ENCODE measurements at regions not wholly inside any gene's neighbourhood (a gene's known extent, or its start where the extent isn't known, plus 50 kb on each side); places are given as distances from the start of the nearest gene placed in this dataset.

DNA sequence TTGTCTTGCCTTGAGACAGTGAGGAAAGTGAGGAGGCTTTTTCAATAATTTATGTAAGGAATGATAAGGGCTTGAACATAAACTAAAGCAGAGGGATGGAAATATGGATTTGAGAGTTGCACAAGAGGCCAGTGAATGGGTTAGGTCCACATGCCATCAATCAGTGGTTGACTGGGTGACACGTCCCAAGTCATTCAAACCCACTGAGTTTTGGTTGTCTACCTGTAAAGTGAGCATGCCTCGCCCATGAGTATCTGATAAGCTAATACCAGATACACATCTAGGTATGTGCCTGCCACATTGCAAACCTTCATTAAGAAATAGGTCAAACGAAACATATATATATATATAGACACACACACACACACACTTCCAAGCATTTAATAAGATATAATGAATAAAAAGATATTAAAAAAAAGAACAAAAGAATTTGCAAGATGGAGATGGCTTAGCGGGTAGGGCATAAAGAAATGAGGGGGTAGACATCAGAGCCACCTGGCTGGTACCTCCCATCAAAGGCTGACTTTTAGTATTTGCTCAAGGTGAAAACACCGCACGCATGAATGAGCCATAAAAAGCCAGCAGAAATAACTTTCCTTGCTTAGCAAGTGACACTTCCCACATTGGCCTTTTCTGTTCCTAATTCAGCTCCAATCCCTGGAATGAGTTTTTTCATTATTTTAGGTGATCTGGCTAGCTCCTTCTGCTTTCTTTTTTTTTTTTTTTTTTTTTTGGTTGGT, 109.1 kb upstream of the GGTLC1 start:
- no peak for DNase-seq

DNA sequence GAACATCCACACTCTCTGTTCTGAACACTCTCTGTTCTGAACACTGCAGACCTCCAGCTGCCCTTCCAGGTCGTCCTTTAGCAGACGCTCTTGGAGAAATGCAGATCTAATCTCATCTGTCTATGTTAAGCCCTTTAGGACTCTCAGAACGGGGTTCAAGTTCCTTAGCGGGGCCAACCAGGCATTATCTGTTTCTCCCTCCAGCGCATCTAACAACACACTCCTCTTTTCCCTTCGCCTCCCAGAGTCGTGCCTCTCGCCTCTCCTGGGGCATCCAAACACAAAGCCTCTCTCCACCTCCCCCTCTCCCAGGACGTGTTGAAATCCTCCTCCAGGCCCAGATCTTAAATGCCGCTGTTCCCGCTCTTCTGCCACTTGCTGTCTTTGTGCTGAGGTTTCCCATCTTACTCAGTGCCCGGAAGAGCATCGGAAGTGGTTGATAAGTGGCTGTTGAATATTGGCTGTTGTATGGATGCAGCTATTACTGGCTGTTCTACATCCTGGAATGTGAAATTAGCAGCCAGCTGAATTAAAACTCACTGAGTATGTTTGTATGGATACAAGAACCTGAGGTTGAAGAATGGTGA, 108.4 kb upstream of the GGTLC1 start:
- no peak for DNase-seq

DNA sequence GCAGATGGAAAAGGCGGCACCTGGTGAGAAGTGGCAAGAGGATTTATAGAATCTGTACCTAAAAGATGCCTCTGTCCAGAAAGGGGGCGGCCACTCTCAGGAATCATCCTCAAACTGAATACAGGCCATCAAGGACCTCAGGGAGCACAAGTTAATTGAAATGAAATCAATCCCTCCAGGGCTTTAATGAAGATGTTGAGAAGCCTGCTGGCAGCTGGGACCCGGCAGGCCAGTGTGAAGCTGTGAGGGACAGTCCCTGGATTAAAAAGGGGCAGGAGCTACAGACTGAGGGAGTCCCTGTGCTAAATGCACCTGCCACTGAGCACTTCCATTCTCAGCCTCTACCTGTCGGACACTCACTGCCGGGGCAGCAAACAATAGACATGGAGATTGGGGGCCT, 107.7 kb upstream of the GGTLC1 start:
- DNase-seq = no peak

DNA sequence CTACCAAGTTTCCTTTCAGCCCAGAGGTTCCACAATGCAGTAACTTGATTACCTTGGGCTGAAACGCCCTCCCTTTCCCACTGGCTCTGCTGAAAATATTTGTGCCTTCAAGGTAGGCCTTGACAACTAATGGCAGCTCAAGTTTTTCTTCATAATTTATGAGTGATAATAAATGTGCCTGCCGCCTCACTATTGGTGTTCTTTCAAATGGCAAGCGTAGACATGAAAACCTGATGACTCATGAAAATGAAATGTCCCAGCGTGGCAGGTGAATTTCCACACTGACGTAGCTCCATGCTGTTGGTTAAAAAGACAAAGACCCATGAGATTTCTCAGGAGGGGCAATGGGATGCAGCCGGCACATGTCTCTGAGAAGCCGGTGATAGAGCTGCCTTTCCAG, 107.2 kb upstream of the GGTLC1 start:
- no peak for DNase-seq

DNA sequence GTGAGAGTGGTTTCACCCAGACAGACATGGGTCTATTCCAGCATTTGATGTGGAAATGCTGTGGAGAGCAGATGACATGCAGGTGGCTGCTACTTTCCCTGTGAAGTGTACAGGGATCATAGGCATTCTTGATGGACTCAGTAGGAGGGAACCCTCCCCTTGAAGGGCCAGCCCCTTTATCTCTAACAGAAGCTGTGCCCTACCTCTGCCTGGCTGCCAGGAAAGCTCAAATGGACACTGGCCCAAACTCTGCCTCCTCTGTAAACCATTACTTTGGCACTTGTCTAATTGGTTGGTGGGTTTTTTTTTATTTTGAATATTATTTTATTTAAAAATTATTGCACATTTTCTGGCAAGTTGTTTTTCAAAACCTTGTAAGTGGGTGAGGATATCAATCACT, 106.7 kb upstream of the GGTLC1 start:
- no peak for DNase-seq

DNA sequence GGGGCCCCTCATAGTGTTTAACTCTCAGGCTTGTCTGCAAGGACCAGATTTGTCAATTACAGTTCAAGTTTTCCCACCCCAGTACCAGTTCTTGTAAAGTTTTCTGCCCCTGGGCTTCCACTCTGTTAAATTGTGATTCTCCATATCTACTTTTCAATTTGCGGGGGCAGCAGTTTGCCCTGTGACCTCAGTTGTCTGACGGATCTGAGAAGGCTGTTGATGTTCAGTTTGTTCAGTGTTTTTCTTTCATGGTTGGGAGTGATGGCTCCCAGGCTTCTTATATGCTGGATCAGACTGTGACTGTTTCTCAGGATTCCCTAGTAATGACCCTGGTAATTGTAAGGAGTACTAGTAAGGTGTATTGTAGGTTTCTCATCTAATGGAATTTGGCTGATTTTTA, 101.0 kb upstream of the GGTLC1 start:
- no peak for DNase-seq

DNA sequence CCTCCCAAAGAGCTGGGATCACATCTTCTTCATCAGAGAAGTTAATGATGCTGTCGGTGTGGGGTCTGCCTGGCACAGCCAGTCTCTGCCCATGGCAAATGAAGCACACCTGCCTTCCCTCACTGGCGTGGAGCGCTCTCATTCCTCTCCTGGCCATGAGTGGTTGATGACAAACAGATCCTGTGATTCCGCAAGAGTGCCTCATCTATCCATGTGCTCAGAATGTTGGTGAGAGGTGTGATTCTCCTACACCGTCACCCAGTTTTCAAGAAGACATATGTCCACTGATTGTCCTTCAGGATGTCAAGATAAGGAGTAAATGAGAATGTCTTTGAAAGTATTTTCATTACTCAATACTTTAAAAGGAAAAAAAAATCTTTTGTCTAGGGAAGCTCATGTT, 97.5 kb upstream of the GGTLC1 start:
- no peak for DNase-seq

DNA sequence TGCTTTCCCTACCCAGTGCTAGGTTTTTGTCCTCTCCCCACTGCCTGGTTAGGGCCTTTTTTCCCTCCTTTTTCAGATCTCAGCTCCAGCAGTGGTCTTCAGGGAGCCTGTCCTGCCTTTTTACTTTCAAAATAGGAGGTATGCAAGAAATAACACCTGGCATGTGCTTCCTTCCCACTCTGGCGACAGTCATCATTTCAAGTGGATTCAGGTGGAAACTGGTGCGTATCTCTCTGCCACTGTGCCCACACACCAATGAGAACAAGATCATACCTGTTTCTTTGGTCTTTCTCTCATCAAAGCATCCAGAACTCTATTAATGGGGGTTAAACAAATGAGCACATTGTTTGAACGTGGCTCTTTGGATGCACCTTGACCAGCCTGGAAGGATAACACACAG, 95.7 kb upstream of the GGTLC1 start:
- no peak for DNase-seq

DNA sequence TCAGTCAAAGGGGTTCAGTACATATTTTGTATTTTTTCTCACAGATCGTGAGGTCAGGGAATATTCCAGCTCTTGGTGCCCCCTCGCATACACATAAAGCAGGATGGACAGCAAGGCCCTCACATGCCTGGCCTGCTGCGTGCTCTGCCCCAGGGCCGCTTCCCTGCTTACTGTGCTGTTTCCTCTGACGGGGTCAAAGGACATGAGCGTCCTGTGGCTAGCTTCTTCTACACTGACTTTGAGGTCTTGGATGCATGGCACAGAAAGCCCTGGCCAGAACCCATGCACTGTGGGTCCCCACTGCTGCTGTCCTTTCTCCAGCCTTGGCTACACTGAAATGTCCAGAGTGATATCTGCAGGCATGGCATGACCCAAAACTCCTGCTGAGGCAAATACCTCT, 92.5 kb upstream of the GGTLC1 start:
- DNase-seq = no peak

DNA sequence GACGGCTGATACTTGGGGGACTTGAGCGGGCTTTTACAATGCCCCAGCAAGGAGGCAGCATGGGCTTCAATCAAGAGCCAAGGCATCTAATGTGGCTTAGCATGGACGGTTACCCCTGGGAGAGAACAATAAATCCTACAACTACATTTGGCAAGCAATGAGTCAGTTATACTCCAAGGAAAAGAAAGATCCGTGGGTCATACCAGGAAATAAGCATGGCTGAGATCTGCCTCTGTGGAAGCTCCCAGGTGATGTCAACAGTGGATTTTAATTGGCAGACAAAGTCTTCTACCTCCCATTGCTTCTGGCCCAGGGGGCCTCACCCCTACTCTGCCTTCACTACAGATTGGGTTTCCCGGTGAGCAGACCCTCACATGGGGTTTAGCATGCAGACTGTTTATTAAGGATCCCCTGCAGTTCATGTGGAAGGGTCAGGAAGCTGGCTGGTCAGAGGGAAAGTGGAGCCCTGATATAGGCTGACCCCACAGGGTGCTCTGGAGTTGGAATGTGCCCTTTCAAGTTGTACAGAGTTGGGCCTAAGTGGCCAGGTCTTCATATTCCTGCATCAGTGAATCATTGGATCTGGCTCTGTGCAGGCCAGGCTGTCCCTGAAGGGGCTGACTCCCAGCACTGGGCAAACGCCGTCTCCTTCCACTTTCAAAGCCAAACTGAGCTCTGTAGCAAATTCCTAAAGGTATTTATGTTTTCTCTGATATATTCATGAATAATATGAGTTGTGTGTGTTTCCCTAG, 91.3 kb upstream of the GGTLC1 start:
- DNase-seq = no peak

DNA sequence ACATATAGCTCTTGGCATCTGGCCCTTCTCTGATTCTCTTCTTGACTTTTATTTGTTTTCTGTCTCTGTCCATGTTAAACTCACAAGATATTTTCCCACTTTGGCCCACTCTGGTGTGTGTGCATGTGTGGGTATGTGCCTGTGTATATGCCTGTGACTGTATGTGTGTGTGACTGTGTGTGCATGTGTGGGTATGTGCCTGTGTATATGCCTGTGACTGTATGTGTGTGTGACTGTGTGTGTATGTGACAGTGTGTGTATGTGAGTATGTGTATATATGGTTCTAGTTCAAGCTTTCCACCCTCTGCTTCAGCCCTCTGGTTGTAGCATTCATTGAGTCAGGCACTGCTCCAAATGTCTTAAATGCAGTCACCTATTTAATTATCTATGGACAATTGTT, 88.6 kb upstream of the GGTLC1 start:
- DNase-seq = no peak

DNA sequence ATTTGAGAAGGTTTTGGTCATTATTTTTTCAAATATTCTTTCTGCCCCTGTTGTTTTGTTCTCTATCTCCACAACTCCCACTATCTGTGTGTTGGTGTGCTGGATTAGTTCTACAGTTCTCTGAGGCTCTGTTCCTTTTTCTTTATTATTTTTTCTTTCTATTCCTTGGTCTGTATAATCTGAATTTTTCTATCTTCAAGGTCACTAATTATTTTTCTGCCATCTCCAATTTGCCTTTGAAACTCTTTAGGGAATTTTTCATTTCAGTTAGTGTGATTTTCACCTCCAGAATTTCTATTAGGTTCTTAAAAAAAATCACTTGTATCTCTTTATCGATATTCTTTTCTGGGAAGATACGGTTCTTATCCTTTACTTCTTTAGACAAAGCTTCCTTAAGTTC, 82.1 kb upstream of the GGTLC1 start:
- no peak for DNase-seq

DNA sequence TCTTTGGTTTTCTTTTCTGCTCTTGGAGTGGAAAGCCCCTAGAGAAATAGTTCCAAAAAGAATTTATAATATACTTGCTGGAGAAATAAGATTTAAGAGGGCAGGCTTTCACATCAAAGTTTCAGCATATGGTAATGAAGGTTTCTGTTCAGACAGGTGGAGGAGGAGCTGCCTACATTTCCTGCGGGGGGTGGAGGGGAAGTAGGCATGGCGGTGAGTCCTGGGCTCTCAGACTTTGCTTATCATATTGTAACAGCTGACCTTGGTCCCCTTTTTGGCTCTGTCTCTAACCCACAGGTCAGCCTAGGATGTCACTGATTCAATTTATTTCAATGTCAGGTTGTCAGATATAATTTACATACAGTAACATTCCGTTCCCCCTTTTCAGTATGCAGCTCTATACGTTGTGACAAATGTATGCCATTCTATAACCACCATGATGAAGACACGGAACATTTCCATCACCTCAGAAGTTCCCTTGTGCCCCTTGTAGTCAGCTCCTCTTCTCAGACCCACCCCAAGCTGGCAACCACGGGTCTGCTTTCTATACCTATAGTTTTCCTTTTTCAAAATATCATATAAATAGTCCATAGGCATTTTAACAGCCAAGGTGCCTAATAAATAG, 77.6 kb upstream of the GGTLC1 start:
- DNase-seq = no peak

DNA sequence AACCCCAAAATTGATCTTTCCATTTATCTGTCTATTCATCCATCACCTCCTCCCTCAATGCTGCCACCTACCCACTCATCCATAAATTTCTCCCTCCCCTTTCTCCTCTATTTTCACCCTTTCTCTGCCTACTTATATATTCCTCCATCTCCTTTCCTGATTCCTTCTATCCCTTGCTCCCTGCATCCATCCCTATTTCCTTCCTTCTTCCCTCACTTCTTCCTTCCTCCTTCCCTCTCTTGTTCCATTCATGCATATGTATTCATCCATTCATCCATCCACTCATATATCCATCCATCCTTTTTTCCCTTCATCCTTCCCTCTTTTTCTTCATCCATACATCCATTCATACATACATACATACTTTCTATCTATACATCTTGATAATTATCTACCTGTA, 76.3 kb upstream of the GGTLC1 start:
- DNase-seq = no peak

DNA sequence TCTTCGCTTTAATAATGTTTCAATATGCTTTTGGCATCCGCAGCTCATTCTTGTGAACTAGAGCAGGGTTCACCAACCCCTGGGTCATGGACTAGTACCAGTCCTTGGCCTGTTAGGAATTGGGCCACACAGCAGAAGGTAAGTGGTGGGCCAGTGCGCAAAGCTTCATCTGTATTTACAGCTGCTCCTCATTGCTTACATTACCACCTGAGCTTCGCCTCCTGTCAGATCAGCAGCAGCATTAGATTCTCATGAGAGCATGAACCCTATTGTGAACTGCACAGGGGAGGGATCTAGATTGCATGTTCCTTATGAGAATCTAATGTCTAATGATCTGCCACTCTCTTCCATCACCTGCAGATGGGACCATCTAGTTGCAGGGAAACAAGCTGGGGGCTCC, 75.5 kb upstream of the GGTLC1 start:
- no peak for DNase-seq

DNA sequence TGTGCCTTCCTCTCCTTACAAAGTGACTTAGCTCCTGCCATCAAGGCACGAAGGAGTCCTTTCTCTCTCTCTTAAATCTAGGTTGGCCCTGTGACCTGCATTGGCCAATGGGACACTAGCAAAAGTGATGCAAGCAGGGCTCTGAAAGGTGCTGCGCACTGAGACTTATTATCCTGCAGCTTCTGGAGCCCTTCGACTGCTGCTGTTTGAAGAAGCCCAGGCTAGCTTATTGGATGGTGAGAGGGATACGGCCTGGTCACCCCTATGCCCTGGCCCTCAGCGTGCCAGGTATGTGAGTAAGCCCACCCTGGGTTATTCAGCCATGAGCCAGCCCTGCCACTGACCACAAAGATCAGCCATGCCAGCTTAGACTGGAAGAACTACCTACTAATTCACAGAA, 74.5 kb upstream of the GGTLC1 start:
- DNase-seq = no peak

DNA sequence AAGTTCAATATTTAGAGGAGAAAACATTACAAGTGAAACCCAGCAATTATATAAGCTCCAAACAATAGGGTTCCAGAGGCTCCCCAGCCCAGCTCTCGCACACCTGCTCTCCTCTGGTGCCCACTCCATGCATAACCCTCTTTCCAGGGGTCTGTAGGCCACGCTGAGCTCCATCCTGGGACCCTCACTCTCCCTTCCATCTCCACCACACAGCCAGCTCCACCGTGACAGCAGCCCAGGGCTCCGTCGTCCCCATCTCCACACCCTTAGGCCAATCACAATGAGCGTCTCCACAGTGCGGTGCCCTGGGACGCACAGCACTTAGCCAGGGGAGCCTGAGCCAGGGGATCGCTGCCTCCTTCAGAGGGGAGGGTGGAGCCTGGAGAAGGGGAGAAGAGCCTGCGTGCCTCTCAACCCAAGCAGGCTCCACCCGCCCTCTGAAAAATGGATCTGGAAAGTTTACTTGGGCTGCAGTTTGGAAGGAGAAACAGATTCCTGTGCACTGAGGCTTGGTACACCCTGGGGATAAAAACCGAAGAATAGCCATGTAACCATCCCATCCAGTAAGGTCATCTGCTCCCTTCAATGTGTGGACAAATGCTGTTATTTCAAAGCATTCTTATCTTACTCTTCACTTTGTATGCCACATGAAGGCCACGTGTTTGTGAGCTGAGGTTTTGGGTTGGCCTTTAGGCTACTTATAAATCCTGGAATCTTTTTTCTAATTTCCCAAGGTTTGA, 72.4 kb upstream of the GGTLC1 start:
- no peak for DNase-seq

DNA sequence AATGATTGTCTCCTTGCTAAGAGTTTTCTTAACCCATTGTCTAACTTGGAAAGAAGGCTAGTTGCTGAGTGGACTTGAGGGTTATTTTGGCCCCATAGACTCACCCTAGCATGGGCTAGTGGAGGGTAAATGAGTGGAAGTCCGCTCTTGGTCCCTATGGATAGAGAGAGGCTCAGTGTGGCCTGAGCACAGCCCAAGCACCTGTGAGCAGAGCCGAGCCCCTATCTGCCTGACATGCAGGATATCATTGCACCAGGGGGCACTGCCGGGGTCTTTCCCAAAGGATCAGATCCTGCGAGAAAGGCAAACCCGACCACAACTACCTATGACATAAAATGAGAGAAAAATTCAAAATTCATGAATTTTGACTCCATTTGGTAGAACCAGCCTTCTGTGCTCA, 70.6 kb upstream of the GGTLC1 start:
- no peak for DNase-seq

DNA sequence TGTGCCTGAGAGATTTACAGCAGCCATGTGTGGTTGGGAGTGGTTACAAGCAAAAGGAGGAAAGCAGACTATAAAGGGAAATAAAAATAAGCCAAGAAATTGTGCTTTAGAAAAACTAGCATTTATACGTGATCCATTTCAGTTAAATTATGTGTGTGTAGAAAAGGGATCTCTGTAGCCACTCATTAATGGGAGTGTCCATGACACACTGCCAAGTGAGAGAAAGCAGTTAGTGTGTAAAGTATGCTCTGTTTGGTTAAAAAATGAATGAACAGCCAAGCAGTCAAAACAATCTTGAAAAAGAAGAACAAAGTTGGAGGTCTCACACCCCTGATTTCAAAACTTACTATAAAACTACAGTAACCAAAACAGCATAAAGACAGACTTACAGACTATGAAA, 67.9 kb upstream of the GGTLC1 start:
- no peak for DNase-seq

DNA sequence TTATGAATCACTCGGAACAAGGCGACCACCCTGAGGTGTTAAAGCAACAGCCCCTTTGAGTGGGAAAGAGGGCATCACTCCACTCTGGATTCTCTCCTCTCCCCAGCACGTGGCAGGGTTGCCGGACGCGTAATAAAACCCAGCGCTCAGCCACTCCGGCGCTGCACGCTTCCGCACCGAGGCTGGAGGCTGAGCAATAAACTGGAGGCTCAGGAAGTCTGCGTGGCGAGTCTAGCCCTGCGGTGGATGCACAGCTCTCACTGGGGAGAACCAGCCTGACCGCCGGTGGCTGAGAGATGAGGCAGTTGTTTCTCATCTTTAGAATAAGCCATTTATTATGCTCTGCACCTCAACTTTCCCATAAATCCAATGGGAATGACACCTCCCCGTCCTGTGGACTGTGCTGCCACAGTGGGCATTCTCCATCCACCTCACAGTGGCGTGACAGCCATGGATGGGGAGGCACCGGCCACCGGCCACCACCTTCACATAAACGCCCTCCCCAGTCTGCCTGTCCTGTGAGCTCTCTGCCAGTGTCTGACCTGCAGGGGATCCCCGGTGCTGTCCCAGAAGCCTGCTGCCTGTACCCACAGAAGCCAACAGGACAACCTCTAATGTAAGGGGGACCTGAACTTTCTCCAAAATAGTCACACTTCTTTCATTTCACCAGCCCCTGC, 64.2 kb upstream of the GGTLC1 start:
- DNase-seq = no peak

DNA sequence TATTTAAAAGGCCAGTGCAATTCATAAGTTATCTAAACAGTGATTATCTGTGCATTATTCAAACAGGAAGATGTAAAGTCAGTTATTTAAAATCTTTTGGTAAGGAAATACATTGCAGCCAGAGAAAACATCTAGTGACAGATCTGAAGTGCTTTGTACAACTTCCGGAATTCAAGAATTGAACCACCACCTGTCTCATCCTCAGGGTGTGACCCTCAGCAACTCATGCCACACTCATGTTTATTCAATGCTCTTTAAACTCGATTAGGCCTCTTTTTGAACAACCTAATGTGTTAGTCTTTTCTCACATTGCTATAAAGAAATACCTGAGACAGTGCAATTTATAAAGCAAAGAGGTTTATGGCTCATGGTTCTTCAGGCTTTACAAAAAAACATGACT, 62.6 kb upstream of the GGTLC1 start:
- no peak for DNase-seq

DNA sequence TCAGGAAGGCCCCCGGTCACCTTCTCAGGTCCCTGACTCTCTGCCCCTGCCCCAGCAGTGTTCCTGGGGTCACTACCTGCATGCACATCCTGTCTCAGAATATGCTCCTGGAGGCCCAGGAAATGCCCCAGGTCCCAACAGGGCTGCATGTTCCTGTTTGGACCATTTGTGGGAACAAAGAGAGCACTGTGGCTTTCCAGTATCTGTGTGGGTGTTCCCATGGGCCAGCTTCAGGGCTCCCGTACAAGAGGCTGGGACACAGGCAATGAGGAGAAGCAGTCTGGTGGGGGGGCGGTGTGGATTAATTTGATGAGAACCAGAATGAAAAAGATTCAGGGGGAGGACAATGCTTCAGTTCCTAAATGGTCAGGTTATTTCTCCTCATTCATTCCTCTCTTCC, 61.5 kb upstream of the GGTLC1 start:
- no peak for DNase-seq

DNA sequence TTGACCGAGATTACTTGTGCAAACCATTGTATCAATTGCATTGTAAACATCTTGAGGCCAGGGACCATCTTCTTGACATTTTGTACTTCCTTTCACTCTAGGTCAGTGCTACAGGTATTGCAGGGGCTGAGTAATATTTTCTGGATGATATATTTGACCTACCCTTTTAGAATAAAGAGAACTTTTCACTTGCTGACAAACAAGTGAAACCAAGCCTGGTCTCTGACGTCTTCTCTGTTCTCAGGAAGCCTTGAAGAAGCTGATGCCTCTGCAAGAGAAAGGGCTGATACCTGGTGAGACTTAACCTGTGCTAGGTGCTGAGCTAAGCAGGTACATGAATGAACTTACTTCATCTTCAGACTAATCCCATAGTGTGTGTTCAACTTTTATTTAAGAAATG, 60.5 kb upstream of the GGTLC1 start:
- DNase-seq = no peak
